ENCODE measurements at regions not wholly inside any gene's neighbourhood (a gene's known extent, or its start where the extent isn't known, plus 50 kb on each side); places are given as distances from the start of the nearest gene placed in this dataset.
"Not testable (repeated sequence)": the region's sequence is repeated elsewhere in the genome, so short reads cannot be mapped to it uniquely, and the experiment has no call there.

GRCh38 chr12:23146070-23146469 lies 521.1 kb downstream of the ETNK1 start:
- not testable (repeated sequence) for TF ChIP-seq POLR2A (IDR thresholded peaks at IDR 0.05; ENCODE audit: low read depth, low read length); CTCF (conservative IDR thresholded peaks at IDR 0.05; ENCODE audit: low read depth, low read length); CHD1 (IDR thresholded peaks at IDR 0.05; ENCODE audit: low read depth, low read length); MAZ (IDR thresholded peaks at IDR 0.05; ENCODE audit: borderline replicate concordance, low read depth, low read length); RFX5 (IDR thresholded peaks at IDR 0.05; ENCODE audit: low read depth, low read length)
- TF ChIP-seq, protein P1, sequence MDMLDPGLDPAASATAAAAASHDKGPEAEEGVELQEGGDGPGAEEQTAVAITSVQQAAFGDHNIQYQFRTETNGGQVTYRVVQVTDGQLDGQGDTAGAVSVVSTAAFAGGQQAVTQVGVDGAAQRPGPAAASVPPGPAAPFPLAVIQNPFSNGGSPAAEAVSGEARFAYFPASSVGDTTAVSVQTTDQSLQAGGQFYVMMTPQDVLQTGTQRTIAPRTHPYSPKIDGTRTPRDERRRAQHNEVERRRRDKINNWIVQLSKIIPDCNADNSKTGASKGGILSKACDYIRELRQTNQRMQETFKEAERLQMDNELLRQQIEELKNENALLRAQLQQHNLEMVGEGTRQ (IDR thresholded peaks at IDR 0.05; ENCODE audit: low read depth, low read length) = not testable (repeated sequence)
